Astrocyte (in vitro differentiated cells and primary cell): ENCODE measurements at regions not wholly inside any gene's neighbourhood (a gene's known extent, or its start where the extent isn't known, plus 50 kb on each side); places are given as distances from the start of the nearest gene placed in this dataset.

Experiments used
- DNase-seq: peaks from one replicate; pipeline ENCODE4 v3.0.0-alpha.2; 2010; ENCODE audit warnings: low read depth
- FAIRE-seq: peaks from 2 replicates; lab custom pipeline; 2011; peaks lifted over from hg19 to GRCh38; lab: Jason Lieb, UNC
- H2AFZ ChIP-seq: 2 replicates; pipeline ENCODE4 v1.6.0; 2012; ENCODE audit warnings: low read depth, low read length, inconsistent platforms
- H3K27ac ChIP-seq: 2 replicates; pipeline ENCODE4 v1.5.1; 2011; ENCODE audit warnings: low read depth, low read length, inconsistent platforms
- H3K27me3 ChIP-seq: 2 replicates; pipeline ENCODE4 v1.6.0; 2011; ENCODE audit warnings: low read length, inconsistent platforms; ENCODE audit not compliant: insufficient read depth
- H3K36me3 ChIP-seq: 2 replicates; pipeline ENCODE4 v1.5.1; 2011; ENCODE audit warnings: low read length, inconsistent platforms; ENCODE audit not compliant: insufficient read depth
- H3K4me1 ChIP-seq: 2 replicates; pipeline ENCODE4 v1.5.1; 2011; ENCODE audit warnings: low read length, inconsistent platforms; ENCODE audit not compliant: insufficient read depth
- H3K4me2 ChIP-seq: 2 replicates; pipeline ENCODE4 v1.6.0; 2012; ENCODE audit warnings: low read length, inconsistent platforms
- H3K4me3 ChIP-seq: 2 replicates; pipeline ENCODE4 v1.5.1; 2011; ENCODE audit warnings: low read depth, mild to moderate bottlenecking, low read length, inconsistent platforms; ENCODE audit not compliant: insufficient read depth
- H3K79me2 ChIP-seq: 2 replicates; pipeline ENCODE4 v1.6.0; 2012; ENCODE audit warnings: mild to moderate bottlenecking, low read length, inconsistent platforms; ENCODE audit not compliant: insufficient read depth
- H3K9ac ChIP-seq: 2 replicates; pipeline ENCODE4 v1.6.0; 2012; ENCODE audit warnings: mild to moderate bottlenecking, low read length, inconsistent platforms
- H3K9me3 ChIP-seq: 2 replicates; pipeline ENCODE4 v1.5.1; 2012; ENCODE audit warnings: low read depth, mild to moderate bottlenecking, low read length, inconsistent platforms; ENCODE audit not compliant: insufficient read depth
- H4K20me1 ChIP-seq: 2 replicates; pipeline ENCODE4 v1.6.0; 2012; ENCODE audit warnings: low read length, inconsistent platforms; ENCODE audit not compliant: insufficient read depth
- H3K27ac Mint-ChIP-seq: one replicate; pipeline ENCODE4 v1.8.0; 2021; ENCODE audit warnings: mild to moderate bottlenecking, mixed read lengths; ENCODE audit not compliant: unreplicated experiment
- H3K27me3 Mint-ChIP-seq: one replicate; pipeline ENCODE4 v1.8.0; 2021; ENCODE audit warnings: low read depth, mixed read lengths; ENCODE audit not compliant: unreplicated experiment
- H3K36me3 Mint-ChIP-seq: one replicate; pipeline ENCODE4 v1.8.0; 2021; ENCODE audit warnings: low read depth, mixed read lengths; ENCODE audit not compliant: unreplicated experiment
- H3K4me1 Mint-ChIP-seq: one replicate; pipeline ENCODE4 v1.8.0; 2021; ENCODE audit warnings: low read depth, mixed read lengths; ENCODE audit not compliant: unreplicated experiment
- H3K4me3 Mint-ChIP-seq: one replicate; pipeline ENCODE4 v1.8.0; 2021; ENCODE audit warnings: mild to moderate bottlenecking, moderate library complexity, mixed read lengths; ENCODE audit not compliant: unreplicated experiment
- H3K9me3 Mint-ChIP-seq: one replicate; pipeline ENCODE4 v1.8.0; 2021; ENCODE audit warnings: mild to moderate bottlenecking, mixed read lengths; ENCODE audit not compliant: unreplicated experiment
- CTCF ChIP-seq: IDR thresholded peaks from 2 replicates; pipeline ENCODE4 v1.5.1; 2011; ENCODE audit warnings: low read depth, mild to moderate bottlenecking, inconsistent platforms, low read length, moderate library complexity; ENCODE audit not compliant: insufficient read depth
- EZH2 ChIP-seq: IDR thresholded peaks from 2 replicates; pipeline ENCODE4 v1.6.1; 2012; ENCODE audit warnings: mild to moderate bottlenecking, low read length, inconsistent platforms; ENCODE audit not compliant: insufficient read depth

- Histone ChIP-seq H3K4me1 (no peaks in the 10 kb centered on the region), H3K27me3 (no peaks in the 10 kb centered on the region), H2AFZ (no peak overlapping the region), H3K27ac (no peak overlapping the region), H4K20me1 (no peaks in the 10 kb centered on the region), H3K9ac (no peak overlapping the region), H3K79me2 (no peaks in the 10 kb centered on the region), H3K36me3 (no peaks in the 10 kb centered on the region), H3K9me3 (no peaks in the 10 kb centered on the region), H3K4me3 (no peak overlapping the region), H3K4me2 (no peak overlapping the region)
- Mint-ChIP-seq H3K4me1 (no peaks in the 10 kb centered on the region), H3K36me3 (no peaks in the 10 kb centered on the region), H3K27ac (no peak overlapping the region), H3K4me3 (no peak overlapping the region), H3K27me3 (no peaks in the 10 kb centered on the region), H3K9me3 (no peaks in the 10 kb centered on the region)
- TF ChIP-seq CTCF (no peak), EZH2 (no peak)
- DNase-seq: no peak
- FAIRE-seq: no peak
Measured at GRCh38 chr6:54716010-54716409, 130.6 kb upstream of the FAM83B start.

DNA sequence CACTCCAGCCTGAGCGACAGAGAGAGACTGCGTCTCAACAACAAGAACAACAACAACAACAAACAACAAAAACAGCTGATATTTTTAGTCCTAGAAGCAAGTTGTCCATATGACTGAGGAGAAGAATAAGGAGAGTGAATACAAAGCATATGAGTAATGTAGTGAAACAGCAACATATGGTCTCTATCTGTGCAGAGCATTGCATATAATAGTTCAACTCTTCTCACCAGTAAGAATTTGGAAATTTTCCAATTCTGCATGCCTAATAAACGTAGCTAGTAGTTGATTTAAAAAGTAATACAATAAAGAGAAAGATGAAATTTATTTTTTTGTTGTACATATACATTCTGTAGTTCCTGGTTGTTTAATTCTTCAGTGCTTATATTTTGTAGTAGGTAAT, 129.7 kb upstream of the FAM83B start:
- Histone ChIP-seq H3K4me2 (no peak overlapping the region), H4K20me1 (no peaks in the 10 kb centered on the region), H3K4me3 (no peak overlapping the region), H3K27ac (no peak overlapping the region), H3K9me3 (no peaks in the 10 kb centered on the region), H3K4me1 (no peaks in the 10 kb centered on the region), H2AFZ (no peak overlapping the region), H3K79me2 (no peaks in the 10 kb centered on the region), H3K9ac (no peak overlapping the region), H3K27me3 (no peaks in the 10 kb centered on the region), H3K36me3 (no peaks in the 10 kb centered on the region)
- FAIRE-seq (no peak), DNase-seq (no peak)
- no peaks in the 10 kb centered on the region for H3K27me3 Mint-ChIP-seq
- no peaks in the 10 kb centered on the region for H3K4me1 Mint-ChIP-seq
- no peak overlapping the region for H3K27ac Mint-ChIP-seq
- H3K9me3 Mint-ChIP-seq: no peaks in the 10 kb centered on the region
- no peak overlapping the region for H3K4me3 Mint-ChIP-seq
- H3K36me3 Mint-ChIP-seq: no peaks in the 10 kb centered on the region
- TF ChIP-seq EZH2 (no peak), CTCF (no peak)

DNA sequence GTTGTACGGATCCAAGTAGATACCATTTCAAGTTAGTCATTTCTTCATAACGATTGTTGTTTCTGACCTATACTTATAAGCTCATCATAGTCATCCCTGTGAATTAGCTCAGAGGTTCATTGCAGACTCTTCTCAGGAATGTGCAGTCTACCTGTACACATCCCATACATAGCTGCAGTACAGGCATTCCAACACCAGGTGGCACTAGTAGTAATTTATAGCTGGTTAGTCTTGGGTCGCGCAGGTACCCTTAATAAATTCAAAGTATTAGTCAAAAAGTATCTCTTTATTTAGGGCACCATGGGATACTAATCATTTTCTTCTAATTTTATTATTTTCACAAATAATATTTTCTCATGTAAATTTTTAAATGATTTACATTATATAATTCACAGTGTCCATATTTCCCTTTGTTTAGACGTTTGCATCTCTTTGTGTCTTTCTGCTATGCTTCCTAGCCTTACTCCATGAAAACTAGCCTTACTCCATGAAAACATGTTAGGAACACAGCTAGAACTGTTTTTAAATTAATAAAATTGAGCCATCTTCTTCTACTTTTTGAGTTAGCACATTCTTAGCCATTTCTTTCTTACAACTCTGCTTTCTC, 128.6 kb upstream of the FAM83B start:
- no peak for FAIRE-seq
- Histone ChIP-seq H3K4me3 (no peak overlapping the region), H3K4me2 (no peak overlapping the region), H3K4me1 (no peaks in the 10 kb centered on the region), H3K27ac (no peak overlapping the region), H3K36me3 (no peaks in the 10 kb centered on the region), H3K9ac (no peak overlapping the region), H3K79me2 (no peaks in the 10 kb centered on the region), H3K9me3 (no peaks in the 10 kb centered on the region), H3K27me3 (no peaks in the 10 kb centered on the region), H4K20me1 (no peaks in the 10 kb centered on the region), H2AFZ (no peak overlapping the region)
- TF ChIP-seq EZH2 (no peak), CTCF (peak; percentile 87)
- H3K9me3 Mint-ChIP-seq: no peaks in the 10 kb centered on the region
- no peak overlapping the region for H3K4me3 Mint-ChIP-seq
- H3K4me1 Mint-ChIP-seq: no peaks in the 10 kb centered on the region
- DNase-seq: peak; percentile 8
- H3K36me3 Mint-ChIP-seq: no peaks in the 10 kb centered on the region
- no peak overlapping the region for H3K27ac Mint-ChIP-seq
- no peaks in the 10 kb centered on the region for H3K27me3 Mint-ChIP-seq
